Ovary (tissue), 3 donors: ENCODE measurements at regions not wholly inside any gene's neighbourhood (a gene's known extent, or its start where the extent isn't known, plus 50 kb on each side); places are given as distances from the start of the nearest gene placed in this dataset.

ENCODE experiments used
- CTCF ChIP-seq, 3 donors: fragments of 450-650 bp in 2 of 3; fragments of 200-600 bp in 1 of 3; IDR thresholded peaks; one replicate each; pipeline versions ENCODE4 v1.5.1 to v1.8.0; 2016 to 2022; ENCODE audit warnings: antibody characterized with exemption in 3 of 3, mild to moderate bottlenecking in 1 of 3
- EP300 ChIP-seq: sonication (generic); formaldehyde crosslinking; IDR thresholded peaks from one replicate; pipeline ENCODE4 v1.6.1; 2017; ENCODE audit warnings: antibody characterized with exemption
- donor health status: DM: no; HTN: no; CAD: no.

- TF ChIP-seq CTCF (IDR thresholded peaks at IDR 0.05) (no peak), EP300 (no peak)
These were observed 210.9 kb downstream of the DIPK2A start for GRCh38 chr3:144182501-144182900.
